Astrocyte (in vitro differentiated cells and primary cell): ENCODE measurements at regions not wholly inside any gene's neighbourhood (a gene's known extent, or its start where the extent isn't known, plus 50 kb on each side); places are given as distances from the start of the nearest gene placed in this dataset.
"Not testable (repeated sequence)": the region's sequence is repeated elsewhere in the genome, so short reads cannot be mapped to it uniquely, and the experiment has no call there.

Source experiments
- EZH2 ChIP-seq: IDR thresholded peaks from 2 replicates; pipeline ENCODE4 v1.6.1; 2012; ENCODE audit warnings: mild to moderate bottlenecking, low read length, inconsistent platforms; ENCODE audit not compliant: insufficient read depth
- TF ChIP-seq, protein P1 (sequence below): IDR thresholded peaks from 2 replicates; pipeline ENCODE4 v1.5.1; 2011; ENCODE audit warnings: low read depth, mild to moderate bottlenecking, inconsistent platforms, low read length, moderate library complexity; ENCODE audit not compliant: insufficient read depth

DNA sequence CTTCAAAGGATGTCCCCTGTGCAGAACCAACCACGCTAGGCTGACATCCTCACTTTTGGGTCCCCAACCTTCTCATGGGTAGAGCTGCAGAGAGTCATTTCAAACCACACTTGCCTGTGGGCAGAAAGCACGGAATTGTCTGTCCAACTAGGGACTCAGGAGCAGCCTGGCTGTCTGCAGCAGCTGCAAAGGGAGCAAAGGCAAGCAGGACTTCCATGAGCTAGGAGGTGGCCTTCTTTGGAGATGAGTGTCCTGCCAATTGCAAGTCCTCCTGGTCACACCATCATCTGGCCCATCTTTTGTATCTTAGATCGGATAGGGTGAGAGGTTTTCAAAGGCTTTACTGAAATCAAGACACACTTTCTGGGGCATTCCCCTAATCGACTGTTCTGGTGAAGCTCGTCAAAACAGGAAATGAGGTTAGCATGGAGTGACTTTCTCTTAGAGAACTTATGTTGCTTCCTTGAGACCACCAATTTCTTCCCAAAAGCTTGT is 222.3 kb upstream of the PLGLB2 start:
- TF ChIP-seq, protein P1, sequence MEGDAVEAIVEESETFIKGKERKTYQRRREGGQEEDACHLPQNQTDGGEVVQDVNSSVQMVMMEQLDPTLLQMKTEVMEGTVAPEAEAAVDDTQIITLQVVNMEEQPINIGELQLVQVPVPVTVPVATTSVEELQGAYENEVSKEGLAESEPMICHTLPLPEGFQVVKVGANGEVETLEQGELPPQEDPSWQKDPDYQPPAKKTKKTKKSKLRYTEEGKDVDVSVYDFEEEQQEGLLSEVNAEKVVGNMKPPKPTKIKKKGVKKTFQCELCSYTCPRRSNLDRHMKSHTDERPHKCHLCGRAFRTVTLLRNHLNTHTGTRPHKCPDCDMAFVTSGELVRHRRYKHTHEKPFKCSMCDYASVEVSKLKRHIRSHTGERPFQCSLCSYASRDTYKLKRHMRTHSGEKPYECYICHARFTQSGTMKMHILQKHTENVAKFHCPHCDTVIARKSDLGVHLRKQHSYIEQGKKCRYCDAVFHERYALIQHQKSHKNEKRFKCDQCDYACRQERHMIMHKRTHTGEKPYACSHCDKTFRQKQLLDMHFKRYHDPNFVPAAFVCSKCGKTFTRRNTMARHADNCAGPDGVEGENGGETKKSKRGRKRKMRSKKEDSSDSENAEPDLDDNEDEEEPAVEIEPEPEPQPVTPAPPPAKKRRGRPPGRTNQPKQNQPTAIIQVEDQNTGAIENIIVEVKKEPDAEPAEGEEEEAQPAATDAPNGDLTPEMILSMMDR = not testable (repeated sequence)
- not testable (repeated sequence) for TF ChIP-seq EZH2
